ENCODE measurements at regions not wholly inside any gene's neighbourhood (a gene's known extent, or its start where the extent isn't known, plus 50 kb on each side); places are given as distances from the start of the nearest gene placed in this dataset.

DNA sequence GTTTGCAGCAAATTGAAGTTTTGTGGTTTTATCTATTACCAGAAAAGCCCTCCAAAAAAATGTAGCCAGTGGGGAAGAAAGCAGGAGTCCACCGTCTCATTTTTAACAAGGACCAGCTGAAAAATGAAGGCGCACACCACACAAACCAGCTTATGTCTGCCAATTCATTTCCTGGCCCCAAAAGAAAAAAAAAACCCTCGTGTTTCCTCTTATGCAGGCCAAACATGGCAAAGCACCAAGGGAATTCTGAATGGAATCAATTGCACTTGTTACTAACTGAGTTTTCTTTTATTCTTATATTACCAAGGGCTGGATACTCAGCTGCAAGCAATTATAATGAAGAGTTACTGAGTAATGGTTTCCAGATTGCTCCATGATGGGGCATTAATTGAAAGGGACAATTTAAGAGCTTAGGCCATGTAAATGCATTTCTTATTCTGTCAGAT, 428.3 kb upstream of the NPVF start:
- no peak for TF ChIP-seq EZH2phosphoT487 (IDR thresholded peaks at IDR 0.05; ENCODE audit: borderline replicate concordance, low read length)
- TF ChIP-seq, protein P1, sequence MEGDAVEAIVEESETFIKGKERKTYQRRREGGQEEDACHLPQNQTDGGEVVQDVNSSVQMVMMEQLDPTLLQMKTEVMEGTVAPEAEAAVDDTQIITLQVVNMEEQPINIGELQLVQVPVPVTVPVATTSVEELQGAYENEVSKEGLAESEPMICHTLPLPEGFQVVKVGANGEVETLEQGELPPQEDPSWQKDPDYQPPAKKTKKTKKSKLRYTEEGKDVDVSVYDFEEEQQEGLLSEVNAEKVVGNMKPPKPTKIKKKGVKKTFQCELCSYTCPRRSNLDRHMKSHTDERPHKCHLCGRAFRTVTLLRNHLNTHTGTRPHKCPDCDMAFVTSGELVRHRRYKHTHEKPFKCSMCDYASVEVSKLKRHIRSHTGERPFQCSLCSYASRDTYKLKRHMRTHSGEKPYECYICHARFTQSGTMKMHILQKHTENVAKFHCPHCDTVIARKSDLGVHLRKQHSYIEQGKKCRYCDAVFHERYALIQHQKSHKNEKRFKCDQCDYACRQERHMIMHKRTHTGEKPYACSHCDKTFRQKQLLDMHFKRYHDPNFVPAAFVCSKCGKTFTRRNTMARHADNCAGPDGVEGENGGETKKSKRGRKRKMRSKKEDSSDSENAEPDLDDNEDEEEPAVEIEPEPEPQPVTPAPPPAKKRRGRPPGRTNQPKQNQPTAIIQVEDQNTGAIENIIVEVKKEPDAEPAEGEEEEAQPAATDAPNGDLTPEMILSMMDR (conservative IDR thresholded peaks at IDR 0.05; ENCODE audit: low read depth, low read length), result no peak

Data from PC-3 (cell line).